BLaER1 (cell line): ENCODE measurements at regions not wholly inside any gene's neighbourhood (a gene's known extent, or its start where the extent isn't known, plus 50 kb on each side); places are given as distances from the start of the nearest gene placed in this dataset.

Experiments used
- H3K27ac ChIP-seq: shearing (Covaris generic); formaldehyde crosslinking; 2 replicates; pipeline ENCODE4 v1.8.1; 2022
- H3K27me3 ChIP-seq: shearing (Covaris generic); formaldehyde crosslinking; 2 replicates; pipeline ENCODE4 v1.8.1; 2022
- H3K36me3 ChIP-seq: shearing (Covaris generic); formaldehyde crosslinking; 2 replicates; pipeline ENCODE4 v1.8.1; 2022
- H3K4me1 ChIP-seq: shearing (Covaris generic); formaldehyde crosslinking; 2 replicates; pipeline ENCODE4 v1.8.1; 2022
- H3K4me2 ChIP-seq: shearing (Covaris generic); formaldehyde crosslinking; 2 replicates; pipeline ENCODE4 v1.8.1; 2022
- H3K4me3 ChIP-seq: shearing (Covaris generic); formaldehyde crosslinking; 2 replicates; pipeline ENCODE4 v1.8.1; 2022
- H3K9ac ChIP-seq: shearing (Covaris generic); formaldehyde crosslinking; 2 replicates; pipeline ENCODE4 v1.8.1; 2022
- H3K9me3 ChIP-seq: shearing (Covaris generic); formaldehyde crosslinking; 2 replicates; pipeline ENCODE4 v1.8.1; 2022
- H4K20me1 ChIP-seq: shearing (Covaris generic); formaldehyde crosslinking; 2 replicates; pipeline ENCODE4 v1.8.1; 2022
- Cebpa-rat ChIP-seq: shearing (Covaris generic); IDR thresholded peaks from 2 replicates; pipeline ENCODE4 v1.8.1; 2022

DNA sequence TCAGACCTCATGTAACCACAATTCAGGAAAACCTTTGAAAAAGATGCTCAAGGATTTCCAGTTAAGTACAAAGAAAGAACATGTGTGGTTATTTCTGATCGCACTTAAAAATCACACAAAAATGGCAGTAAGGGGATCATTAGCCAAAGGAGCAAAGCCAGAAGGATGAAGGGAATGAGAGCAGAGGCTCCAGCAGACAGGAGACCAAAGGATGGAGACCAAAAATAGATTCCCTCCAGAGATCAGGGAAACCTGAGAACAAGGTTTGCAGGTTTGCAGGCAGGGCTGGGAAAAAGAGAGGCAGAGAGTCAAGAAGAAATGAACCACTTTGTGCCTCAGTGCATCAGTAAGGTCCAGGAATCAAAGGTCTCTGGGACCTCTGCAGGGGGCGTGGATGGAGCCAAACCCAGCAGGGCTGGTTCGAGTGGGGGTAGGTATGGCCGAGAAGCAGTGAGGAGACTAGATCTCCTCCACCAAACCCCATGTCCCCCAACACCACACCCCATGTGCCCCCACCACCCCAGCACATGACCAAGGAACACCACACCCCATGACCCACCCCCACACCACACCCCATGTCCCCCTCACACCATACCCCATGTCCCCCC is 98.5 kb upstream of the GPC1 start:
- Histone ChIP-seq H3K9me3 (peaks cover 12% of the 10 kb centered on the region; the same call in 1 of the 2 replicates), H4K20me1 (no peaks in the 10 kb centered on the region), H3K4me1 (no peaks in the 10 kb centered on the region), H3K36me3 (no peaks in the 10 kb centered on the region), H3K27ac (no peak overlapping the region), H3K4me2 (no peak overlapping the region), H3K4me3 (no peak overlapping the region), H3K27me3 (no peaks in the 10 kb centered on the region), H3K9ac (no peak overlapping the region)
- no peak for TF ChIP-seq Cebpa-rat

DNA sequence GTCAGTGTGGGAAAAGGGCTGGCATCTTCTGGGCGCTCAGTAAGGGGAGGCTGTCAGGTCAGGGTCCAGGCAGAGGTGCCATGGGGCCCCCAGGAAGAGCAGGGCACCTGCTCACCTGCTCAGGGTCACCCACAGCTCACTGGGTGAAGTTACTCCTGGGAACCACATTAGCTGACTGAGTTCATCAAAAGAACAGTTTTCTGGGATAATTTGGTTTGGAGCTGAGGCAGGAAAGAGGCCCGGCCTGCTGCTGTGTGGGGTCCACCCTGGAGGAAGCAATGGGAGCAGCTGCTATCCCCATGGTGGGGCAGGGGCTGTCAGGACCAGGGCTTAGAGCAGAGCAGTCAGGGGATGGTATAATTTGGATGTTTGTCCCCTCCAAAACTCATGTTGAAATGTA is 97.2 kb upstream of the GPC1 start:
- Histone ChIP-seq H3K4me3 (no peak overlapping the region), H3K9ac (no peak overlapping the region), H3K36me3 (no peaks in the 10 kb centered on the region), H3K4me1 (no peaks in the 10 kb centered on the region), H3K4me2 (no peak overlapping the region), H4K20me1 (no peaks in the 10 kb centered on the region), H3K27me3 (no peaks in the 10 kb centered on the region), H3K27ac (no peak overlapping the region), H3K9me3 (0 out of 2 replicates have a peak, but pooled peaks cover 3% of the 10 kb centered on the region)
- no peak for TF ChIP-seq Cebpa-rat

DNA sequence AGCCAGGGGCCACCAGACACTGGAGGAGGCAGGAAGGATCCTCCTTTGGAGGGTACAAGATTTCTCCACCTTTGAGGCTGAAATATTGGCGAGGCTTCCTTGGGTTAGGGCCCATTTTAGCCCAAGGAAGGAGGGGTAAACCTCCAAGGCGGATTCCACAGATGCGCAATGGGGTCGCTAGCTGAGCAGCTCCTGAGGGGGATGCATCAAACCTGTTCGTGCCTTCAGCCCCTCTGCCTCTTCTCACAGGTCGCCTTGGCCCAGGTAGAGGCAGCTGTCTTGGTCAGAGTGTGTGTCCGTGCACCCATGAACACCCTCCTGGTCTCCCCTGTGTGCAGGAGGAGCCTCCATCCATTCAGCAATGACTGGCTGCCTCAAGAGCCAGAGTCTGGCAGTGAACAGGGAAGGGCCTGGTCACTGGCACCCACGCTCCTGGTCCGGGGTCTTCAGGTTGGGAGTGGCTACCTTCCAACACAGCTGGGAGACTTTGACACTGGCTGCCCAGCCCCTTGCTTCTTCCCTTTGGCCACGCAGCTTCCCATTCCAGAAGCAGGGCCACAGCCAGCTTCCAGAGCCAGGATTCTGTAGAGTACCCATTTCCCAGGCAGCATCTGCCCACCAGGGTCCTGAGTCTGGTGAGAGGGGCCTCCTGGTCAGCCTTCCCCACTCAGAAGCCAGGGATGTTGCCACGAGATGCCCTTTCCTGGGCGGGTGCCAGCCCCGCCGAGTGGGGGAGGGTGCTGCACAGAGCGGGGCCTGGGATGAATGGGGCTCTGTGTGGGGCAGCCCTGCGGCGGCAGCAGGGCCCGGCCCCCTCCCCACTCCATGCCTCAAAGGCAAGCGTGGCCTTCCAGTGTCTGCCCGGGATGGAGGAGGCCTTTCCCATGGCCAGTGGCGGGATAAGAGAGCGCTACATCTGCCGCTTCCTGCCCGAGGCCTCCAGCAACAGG is 95.8 kb upstream of the GPC1 start:
- no peaks in the 10 kb centered on the region for H3K4me1 ChIP-seq
- H3K36me3 ChIP-seq = no peaks in the 10 kb centered on the region
- H3K4me2 ChIP-seq = no peak overlapping the region
- TF ChIP-seq Cebpa-rat = no peak
- no peaks in the 10 kb centered on the region for H4K20me1 ChIP-seq
- H3K27me3 ChIP-seq = no peaks in the 10 kb centered on the region
- H3K27ac ChIP-seq = no peak overlapping the region
- H3K4me3 ChIP-seq = no peak overlapping the region
- peaks cover 10% of the 10 kb centered on the region for H3K9me3 ChIP-seq
- no peak overlapping the region for H3K9ac ChIP-seq

DNA sequence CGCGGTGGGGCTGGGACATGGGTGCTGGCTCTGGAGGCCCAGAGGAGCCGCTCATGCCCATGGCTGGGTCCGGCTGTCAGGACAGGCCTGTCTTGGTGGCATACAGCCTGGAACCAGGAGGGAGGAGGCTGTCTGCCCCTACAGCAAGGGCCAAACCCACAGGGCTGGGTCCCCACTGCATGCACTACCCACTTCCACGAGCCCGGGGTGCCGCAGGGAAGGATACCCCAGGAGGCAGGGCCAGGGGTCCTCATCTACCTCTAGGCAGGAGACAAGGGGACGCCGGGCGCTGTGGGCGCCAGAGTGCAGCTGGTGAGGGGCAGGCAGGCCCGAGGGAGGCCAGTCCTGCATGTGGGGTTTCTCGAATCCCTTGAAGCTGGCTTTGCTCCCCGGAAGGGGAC is 95.1 kb upstream of the GPC1 start:
- no peak for TF ChIP-seq Cebpa-rat
- Histone ChIP-seq H4K20me1 (no peaks in the 10 kb centered on the region), H3K36me3 (no peaks in the 10 kb centered on the region), H3K4me3 (no peak overlapping the region), H3K27ac (no peak overlapping the region), H3K9me3 (peaks cover 17% of the 10 kb centered on the region), H3K4me2 (no peak overlapping the region), H3K27me3 (no peaks in the 10 kb centered on the region), H3K9ac (no peak overlapping the region), H3K4me1 (no peaks in the 10 kb centered on the region)

DNA sequence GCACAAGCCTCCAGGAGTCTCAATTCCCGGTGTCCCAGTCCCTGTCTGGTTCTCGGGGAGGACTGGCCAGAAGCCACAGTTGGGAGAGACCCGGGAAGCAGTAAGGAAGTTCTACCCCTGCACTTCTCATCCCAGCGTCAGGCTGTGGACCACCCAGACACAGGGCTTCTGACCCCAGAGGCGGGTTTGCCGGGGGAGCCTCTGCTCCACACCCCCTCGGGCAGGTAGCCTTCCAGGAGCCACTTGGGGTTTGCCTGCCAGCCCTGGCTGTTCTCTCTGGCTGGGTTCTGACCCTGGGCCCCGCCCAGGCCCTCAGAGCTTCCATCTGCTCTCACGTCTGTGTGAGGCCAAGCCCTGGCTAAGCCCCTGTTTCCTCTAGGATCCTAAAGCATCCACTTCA is 94.4 kb upstream of the GPC1 start:
- Histone ChIP-seq H3K36me3 (no peaks in the 10 kb centered on the region), H3K27me3 (no peaks in the 10 kb centered on the region), H4K20me1 (no peaks in the 10 kb centered on the region), H3K9me3 (peaks cover 24% of the 10 kb centered on the region), H3K4me2 (no peak overlapping the region), H3K4me1 (no peaks in the 10 kb centered on the region), H3K4me3 (no peak overlapping the region), H3K27ac (no peak overlapping the region), H3K9ac (no peak overlapping the region)
- TF ChIP-seq Cebpa-rat = no peak

DNA sequence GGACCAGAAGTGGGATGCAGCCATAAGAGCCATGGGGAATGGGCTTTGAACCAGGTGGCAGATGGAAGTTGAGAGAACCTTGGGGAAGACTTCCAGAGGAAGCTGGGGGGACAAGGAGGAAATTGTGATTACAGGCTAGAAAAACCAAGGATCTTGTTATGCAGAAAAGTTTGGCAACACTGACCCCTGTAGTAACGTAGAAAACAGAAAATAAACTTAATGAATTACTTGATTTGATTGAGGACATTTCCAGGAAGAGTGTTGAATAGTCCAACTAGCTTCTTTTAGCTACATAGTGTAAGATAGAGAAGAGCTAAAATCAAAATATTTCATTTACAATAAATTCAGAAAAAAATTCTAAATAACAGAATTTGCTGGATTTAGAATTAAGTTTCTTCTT is 91.9 kb upstream of the GPC1 start:
- H4K20me1 ChIP-seq = no peaks in the 10 kb centered on the region
- H3K4me2 ChIP-seq = no peak overlapping the region
- H3K27me3 ChIP-seq = no peaks in the 10 kb centered on the region
- H3K4me3 ChIP-seq = no peak overlapping the region
- H3K4me1 ChIP-seq = peaks cover 6% of the 10 kb centered on the region
- H3K27ac ChIP-seq = no peak overlapping the region
- peaks cover 29% of the 10 kb centered on the region for H3K9me3 ChIP-seq
- TF ChIP-seq Cebpa-rat = no peak
- no peak overlapping the region for H3K9ac ChIP-seq
- H3K36me3 ChIP-seq = no peaks in the 10 kb centered on the region

DNA sequence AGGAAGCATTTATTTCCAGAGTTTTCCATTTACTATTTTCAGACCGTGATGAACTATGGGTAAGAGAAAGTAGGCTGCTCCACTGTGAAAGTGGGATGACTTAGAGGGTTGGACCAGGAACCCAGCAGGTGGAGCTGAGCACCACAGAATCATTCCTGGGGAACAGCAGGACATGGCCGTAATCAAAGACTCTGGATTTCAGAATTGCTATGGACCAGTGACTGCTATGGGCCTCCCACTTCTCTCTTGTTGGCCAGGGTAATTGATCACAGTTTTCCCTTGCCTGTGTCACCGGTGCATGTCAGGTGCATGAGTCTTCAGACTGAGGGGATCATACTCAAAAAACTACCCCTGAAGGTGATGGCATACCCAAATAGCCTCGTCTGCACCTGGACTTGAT is 90.6 kb upstream of the GPC1 start:
- H3K4me3 ChIP-seq = no peak overlapping the region
- TF ChIP-seq Cebpa-rat = no peak
- no peaks in the 10 kb centered on the region for H4K20me1 ChIP-seq
- no peaks in the 10 kb centered on the region for H3K27me3 ChIP-seq
- no peak overlapping the region for H3K4me2 ChIP-seq
- H3K36me3 ChIP-seq = no peaks in the 10 kb centered on the region
- H3K9me3 ChIP-seq = peaks cover 26% of the 10 kb centered on the region
- peaks cover 20% of the 10 kb centered on the region for H3K4me1 ChIP-seq
- no peak overlapping the region for H3K27ac ChIP-seq
- no peak overlapping the region for H3K9ac ChIP-seq

DNA sequence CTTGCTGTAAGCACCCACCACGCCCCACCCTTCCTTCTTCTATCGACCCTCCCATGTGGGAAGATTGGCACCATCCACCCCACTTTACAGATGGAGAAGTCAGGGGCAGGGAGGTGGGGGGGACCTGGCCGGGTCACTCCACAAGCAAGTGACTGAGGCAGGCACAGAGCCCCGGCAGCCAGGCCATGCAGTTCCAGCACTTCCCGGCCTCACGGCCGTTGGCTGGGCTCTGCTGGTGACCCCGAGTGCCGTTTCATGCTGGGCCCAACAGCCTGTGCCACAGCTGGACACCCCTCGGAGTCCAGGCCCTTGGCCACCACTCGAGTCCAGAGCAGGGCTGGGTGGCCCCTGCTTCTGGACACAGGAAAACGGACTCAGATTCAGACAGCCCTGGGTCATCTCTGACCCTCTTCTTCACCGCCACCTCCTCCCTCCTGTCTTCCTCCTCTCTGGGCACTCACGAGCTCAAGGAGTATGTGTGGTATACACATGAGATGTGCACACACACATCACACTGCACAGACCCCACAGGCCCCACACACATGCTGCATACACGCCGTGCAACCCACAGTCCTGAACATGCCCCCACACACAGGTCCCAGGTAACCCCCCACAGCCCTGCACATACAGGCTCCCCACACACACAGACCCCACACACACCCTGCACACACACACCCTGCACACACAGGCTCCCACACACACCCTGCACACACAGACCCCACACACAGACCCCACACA is 89.3 kb upstream of the GPC1 start:
- no peak overlapping the region for H3K9ac ChIP-seq
- no peaks in the 10 kb centered on the region for H4K20me1 ChIP-seq
- peaks cover 33% of the 10 kb centered on the region for H3K4me1 ChIP-seq
- H3K27ac ChIP-seq = no peak overlapping the region
- no peak for TF ChIP-seq Cebpa-rat
- H3K36me3 ChIP-seq = no peaks in the 10 kb centered on the region
- no peaks in the 10 kb centered on the region for H3K27me3 ChIP-seq
- H3K4me3 ChIP-seq = no peak overlapping the region
- no peak overlapping the region for H3K4me2 ChIP-seq
- peaks cover 33% of the 10 kb centered on the region for H3K9me3 ChIP-seq

DNA sequence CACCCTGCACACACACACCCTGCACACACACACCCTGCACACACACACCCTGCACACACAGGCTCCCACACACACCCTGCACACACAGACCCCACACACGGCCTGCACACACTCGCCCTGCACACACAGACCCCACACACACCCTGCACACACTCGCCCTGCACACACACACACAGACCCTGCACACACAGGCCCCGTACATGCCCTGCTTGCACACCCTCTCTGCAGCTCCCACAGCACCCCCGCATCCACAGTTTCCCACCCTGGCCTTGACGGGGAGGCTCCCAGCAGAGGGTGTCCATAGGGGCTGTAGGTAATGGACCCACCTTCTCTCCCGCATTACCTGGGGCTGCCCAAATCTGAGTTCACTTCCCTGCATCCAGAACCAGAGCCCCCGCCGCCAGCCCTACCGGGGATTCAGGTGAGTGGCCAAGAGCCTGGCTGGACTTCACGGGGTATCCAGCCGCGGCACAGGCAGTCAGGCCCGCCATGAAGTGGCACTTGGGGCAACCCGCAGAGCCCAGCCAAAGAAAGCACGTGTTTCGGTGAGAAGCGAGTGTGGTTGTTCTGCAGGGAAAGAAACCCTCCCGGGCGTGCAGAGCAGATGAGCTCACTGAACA is 88.6 kb upstream of the GPC1 start:
- no peaks in the 10 kb centered on the region for H3K27me3 ChIP-seq
- no peak overlapping the region for H3K4me2 ChIP-seq
- peaks cover 40% of the 10 kb centered on the region for H3K9me3 ChIP-seq
- H3K4me1 ChIP-seq = peaks cover 39% of the 10 kb centered on the region
- no peak for TF ChIP-seq Cebpa-rat
- no peak overlapping the region for H3K9ac ChIP-seq
- H3K27ac ChIP-seq = no peak overlapping the region
- H3K36me3 ChIP-seq = no peaks in the 10 kb centered on the region
- no peak overlapping the region for H3K4me3 ChIP-seq
- H4K20me1 ChIP-seq = no peaks in the 10 kb centered on the region
